ENCODE measurements at regions not wholly inside any gene's neighbourhood (a gene's known extent, or its start where the extent isn't known, plus 50 kb on each side); places are given as distances from the start of the nearest gene placed in this dataset.
A peak's percentile ranks its signal among the peaks of the same experiment; 100 is the strongest.
"Not testable (repeated sequence)": the region's sequence is repeated elsewhere in the genome, so short reads cannot be mapped to it uniquely, and the experiment has no call there.

- not testable (repeated sequence) for H3K4me1 ChIP-seq (ENCODE audit: insufficient read depth, low read length); ATAC-seq (ENCODE audit: insufficient read depth, low read depth); H3K27me3 ChIP-seq (ENCODE audit: insufficient read depth, low read length, poor library complexity); H3K9ac ChIP-seq (ENCODE audit: low read depth, low read length); DNase-seq; H3K27ac ChIP-seq (ENCODE audit: low read length); H4K20me1 ChIP-seq (ENCODE audit: insufficient read depth, low read length); H2AFZ ChIP-seq (ENCODE audit: low read depth, low read length); H3K79me2 ChIP-seq (ENCODE audit: insufficient read depth, low read length); H3K4me3 ChIP-seq (ENCODE audit: low read depth in 1 of 2, low read length in 2 of 2); H3K4me2 ChIP-seq (ENCODE audit: insufficient read depth, low read length); H3K9me3 ChIP-seq (ENCODE audit: insufficient read depth, low read length, severe bottlenecking)
- H3K36me3 ChIP-seq (ENCODE audit: insufficient read depth, low read length): peaks cover 39% of the 10 kb centered on the region
Observed at GRCh38 chr15:30718038-30718643, 92.2 kb downstream of the ARHGAP11B start.

- not testable (repeated sequence) for H3K79me2 ChIP-seq (ENCODE audit: insufficient read depth, low read length); H3K27me3 ChIP-seq (ENCODE audit: insufficient read depth, low read length, poor library complexity); H3K4me1 ChIP-seq (ENCODE audit: insufficient read depth, low read length); H3K9ac ChIP-seq (ENCODE audit: low read depth, low read length); H3K27ac ChIP-seq (ENCODE audit: low read length); H3K4me3 ChIP-seq (ENCODE audit: low read depth in 1 of 2, low read length in 2 of 2); H3K4me2 ChIP-seq (ENCODE audit: insufficient read depth, low read length); H4K20me1 ChIP-seq (ENCODE audit: insufficient read depth, low read length); H2AFZ ChIP-seq (ENCODE audit: low read depth, low read length); H3K9me3 ChIP-seq (ENCODE audit: insufficient read depth, low read length, severe bottlenecking)
- H3K36me3 ChIP-seq (ENCODE audit: insufficient read depth, low read length): peaks cover 45% of the 10 kb centered on the region
- DNase-seq (peak; percentile 32), ATAC-seq (ENCODE audit: insufficient read depth, low read depth) (peak; percentile 55)
Observed at GRCh38 chr15:30719363-30719762, 93.4 kb downstream of the ARHGAP11B start.

- not testable (repeated sequence) for H3K79me2 ChIP-seq (ENCODE audit: insufficient read depth, low read length); H3K4me3 ChIP-seq (ENCODE audit: low read depth in 1 of 2, low read length in 2 of 2); H2AFZ ChIP-seq (ENCODE audit: low read depth, low read length); H3K4me1 ChIP-seq (ENCODE audit: insufficient read depth, low read length); H4K20me1 ChIP-seq (ENCODE audit: insufficient read depth, low read length); H3K4me2 ChIP-seq (ENCODE audit: insufficient read depth, low read length); DNase-seq; H3K27ac ChIP-seq (ENCODE audit: low read length); H3K9ac ChIP-seq (ENCODE audit: low read depth, low read length); H3K9me3 ChIP-seq (ENCODE audit: insufficient read depth, low read length, severe bottlenecking); ATAC-seq (ENCODE audit: insufficient read depth, low read depth); H3K27me3 ChIP-seq (ENCODE audit: insufficient read depth, low read length, poor library complexity)
- H3K36me3 ChIP-seq (ENCODE audit: insufficient read depth, low read length): peaks cover 52% of the 10 kb centered on the region
Observed at GRCh38 chr15:30720825-30721224, 94.9 kb downstream of the ARHGAP11B start.

- not testable (repeated sequence) for H3K9me3 ChIP-seq (ENCODE audit: insufficient read depth, low read length, severe bottlenecking); H3K27me3 ChIP-seq (ENCODE audit: insufficient read depth, low read length, poor library complexity); H3K79me2 ChIP-seq (ENCODE audit: insufficient read depth, low read length); ATAC-seq (ENCODE audit: insufficient read depth, low read depth); H3K27ac ChIP-seq (ENCODE audit: low read length); H3K4me2 ChIP-seq (ENCODE audit: insufficient read depth, low read length); H4K20me1 ChIP-seq (ENCODE audit: insufficient read depth, low read length); H3K9ac ChIP-seq (ENCODE audit: low read depth, low read length); H3K4me3 ChIP-seq (ENCODE audit: low read depth in 1 of 2, low read length in 2 of 2); H2AFZ ChIP-seq (ENCODE audit: low read depth, low read length); DNase-seq; H3K4me1 ChIP-seq (ENCODE audit: insufficient read depth, low read length)
- peaks cover 58% of the 10 kb centered on the region for H3K36me3 ChIP-seq (ENCODE audit: insufficient read depth, low read length)
Observed at GRCh38 chr15:30721529-30721928, 95.6 kb downstream of the ARHGAP11B start.

GRCh38 chr15:30723540-30724175 is 97.7 kb downstream of the ARHGAP11B start:
- DNase-seq; H3K4me3 ChIP-seq (ENCODE audit: low read depth in 1 of 2, low read length in 2 of 2); H3K27ac ChIP-seq (ENCODE audit: low read length); H3K79me2 ChIP-seq (ENCODE audit: insufficient read depth, low read length); H4K20me1 ChIP-seq (ENCODE audit: insufficient read depth, low read length); ATAC-seq (ENCODE audit: insufficient read depth, low read depth); H3K27me3 ChIP-seq (ENCODE audit: insufficient read depth, low read length, poor library complexity); H3K9me3 ChIP-seq (ENCODE audit: insufficient read depth, low read length, severe bottlenecking); H3K9ac ChIP-seq (ENCODE audit: low read depth, low read length); H3K4me1 ChIP-seq (ENCODE audit: insufficient read depth, low read length); H2AFZ ChIP-seq (ENCODE audit: low read depth, low read length); H3K4me2 ChIP-seq (ENCODE audit: insufficient read depth, low read length): not testable (repeated sequence)
- H3K36me3 ChIP-seq (ENCODE audit: insufficient read depth, low read length): peaks cover 51% of the 10 kb centered on the region

GRCh38 chr15:30729880-30730590 is 104.1 kb downstream of the ARHGAP11B start:
- H3K4me3 ChIP-seq (ENCODE audit: low read depth in 1 of 2, low read length in 2 of 2); H3K9ac ChIP-seq (ENCODE audit: low read depth, low read length); H4K20me1 ChIP-seq (ENCODE audit: insufficient read depth, low read length); H3K4me2 ChIP-seq (ENCODE audit: insufficient read depth, low read length); DNase-seq; H3K27me3 ChIP-seq (ENCODE audit: insufficient read depth, low read length, poor library complexity); H2AFZ ChIP-seq (ENCODE audit: low read depth, low read length); ATAC-seq (ENCODE audit: insufficient read depth, low read depth); H3K9me3 ChIP-seq (ENCODE audit: insufficient read depth, low read length, severe bottlenecking); H3K79me2 ChIP-seq (ENCODE audit: insufficient read depth, low read length); H3K27ac ChIP-seq (ENCODE audit: low read length); H3K4me1 ChIP-seq (ENCODE audit: insufficient read depth, low read length): not testable (repeated sequence)
- H3K36me3 ChIP-seq (ENCODE audit: insufficient read depth, low read length): peaks cover 48% of the 10 kb centered on the region

GRCh38 chr15:30730633-30731032 is 104.7 kb downstream of the ARHGAP11B start:
- DNase-seq; H3K27me3 ChIP-seq (ENCODE audit: insufficient read depth, low read length, poor library complexity); H3K9me3 ChIP-seq (ENCODE audit: insufficient read depth, low read length, severe bottlenecking); H3K4me2 ChIP-seq (ENCODE audit: insufficient read depth, low read length); H3K4me1 ChIP-seq (ENCODE audit: insufficient read depth, low read length); H4K20me1 ChIP-seq (ENCODE audit: insufficient read depth, low read length); H2AFZ ChIP-seq (ENCODE audit: low read depth, low read length); H3K79me2 ChIP-seq (ENCODE audit: insufficient read depth, low read length); H3K9ac ChIP-seq (ENCODE audit: low read depth, low read length); ATAC-seq (ENCODE audit: insufficient read depth, low read depth); H3K4me3 ChIP-seq (ENCODE audit: low read depth in 1 of 2, low read length in 2 of 2); H3K27ac ChIP-seq (ENCODE audit: low read length): not testable (repeated sequence)
- H3K36me3 ChIP-seq (ENCODE audit: insufficient read depth, low read length): peaks cover 44% of the 10 kb centered on the region

- H3K36me3 ChIP-seq (ENCODE audit: insufficient read depth, low read length): peaks cover 40% of the 10 kb centered on the region
- not testable (repeated sequence) for H2AFZ ChIP-seq (ENCODE audit: low read depth, low read length); ATAC-seq (ENCODE audit: insufficient read depth, low read depth); H3K79me2 ChIP-seq (ENCODE audit: insufficient read depth, low read length); H3K4me2 ChIP-seq (ENCODE audit: insufficient read depth, low read length); H3K4me3 ChIP-seq (ENCODE audit: low read depth in 1 of 2, low read length in 2 of 2); H3K27ac ChIP-seq (ENCODE audit: low read length); H3K9ac ChIP-seq (ENCODE audit: low read depth, low read length); H4K20me1 ChIP-seq (ENCODE audit: insufficient read depth, low read length); H3K9me3 ChIP-seq (ENCODE audit: insufficient read depth, low read length, severe bottlenecking); H3K4me1 ChIP-seq (ENCODE audit: insufficient read depth, low read length); H3K27me3 ChIP-seq (ENCODE audit: insufficient read depth, low read length, poor library complexity); DNase-seq
Observed at GRCh38 chr15:30732100-30732499, 106.2 kb downstream of the ARHGAP11B start.

Measured in DND-41 (cell line).